ENCODE measurements at regions not wholly inside any gene's neighbourhood (a gene's known extent, or its start where the extent isn't known, plus 50 kb on each side); places are given as distances from the start of the nearest gene placed in this dataset.

GRCh38 chr4:188934320-188934962 is 795.2 kb downstream of the TRIML1 start:
- DNase-seq (ENCODE audit: low spot score) = no peak
- no peak for TF ChIP-seq CTCF (IDR thresholded peaks at IDR 0.05; ENCODE audit: extremely low read depth, missing control alignments)

- no peak for TF ChIP-seq CTCF (IDR thresholded peaks at IDR 0.05; ENCODE audit: extremely low read depth, missing control alignments)
- no peak for DNase-seq (ENCODE audit: low spot score)
Observed at GRCh38 chr4:188941524-188942119, 802.4 kb downstream of the TRIML1 start.

- no peak for DNase-seq (ENCODE audit: low spot score)
- no peak for TF ChIP-seq CTCF (IDR thresholded peaks at IDR 0.05; ENCODE audit: extremely low read depth, missing control alignments)
Observed at GRCh38 chr4:188942606-188943005, 803.4 kb downstream of the TRIML1 start.

GRCh38 chr4:188949596-188949995 is 810.4 kb downstream of the TRIML1 start:
- no peak for DNase-seq (ENCODE audit: low spot score)
- TF ChIP-seq CTCF (IDR thresholded peaks at IDR 0.05; ENCODE audit: extremely low read depth, missing control alignments) = no peak

- TF ChIP-seq CTCF (IDR thresholded peaks at IDR 0.05; ENCODE audit: extremely low read depth, missing control alignments) = no peak
- no peak for DNase-seq (ENCODE audit: low spot score)
Observed at GRCh38 chr4:188955066-188955465, 815.8 kb downstream of the TRIML1 start.

- no peak for DNase-seq (ENCODE audit: low spot score)
- no peak for TF ChIP-seq CTCF (IDR thresholded peaks at IDR 0.05; ENCODE audit: extremely low read depth, missing control alignments)
Observed at GRCh38 chr4:188956566-188956965, 817.3 kb downstream of the TRIML1 start.

- no peak for DNase-seq (ENCODE audit: low spot score)
- no peak for TF ChIP-seq CTCF (IDR thresholded peaks at IDR 0.05; ENCODE audit: extremely low read depth, missing control alignments)
Observed at GRCh38 chr4:188958346-188958745, 819.1 kb downstream of the TRIML1 start.
